ENCODE measurements at regions not wholly inside any gene's neighbourhood (a gene's known extent, or its start where the extent isn't known, plus 50 kb on each side); places are given as distances from the start of the nearest gene placed in this dataset.
"Not testable (repeated sequence)": the region's sequence is repeated elsewhere in the genome, so short reads cannot be mapped to it uniquely, and the experiment has no call there.

GRCh38 chr6:44022671-44023352, 104.4 kb downstream of the MRPL14 start:
- no peaks in the 10 kb centered on the region for H3K79me2 ChIP-seq (ENCODE audit: control insufficient read depth, insufficient read depth, low read length, unreplicated experiment)
- H3K27ac ChIP-seq (ENCODE audit: low read depth, low read length) = peak overlapping the region; percentile 71
- no peak overlapping the region for H2AFZ ChIP-seq (ENCODE audit: low read length, unreplicated experiment)
- no peaks in the 10 kb centered on the region for H3K27me3 ChIP-seq (ENCODE audit: insufficient read depth, low read length)
- H3K36me3 ChIP-seq (ENCODE audit: insufficient read depth, low read length) = no peaks in the 10 kb centered on the region; the same call in 1 of the 2 replicates
- no peak overlapping the region for H3K4me3 ChIP-seq (ENCODE audit: low read depth, low read length)
- peaks cover 32% of the 10 kb centered on the region for H3K4me1 ChIP-seq (ENCODE audit: control insufficient read depth, insufficient read depth, low read length, unreplicated experiment)

- H3K27ac ChIP-seq (ENCODE audit: low read depth, low read length) = peak overlapping the region; percentile 71
- H3K27me3 ChIP-seq (ENCODE audit: insufficient read depth, low read length) = no peaks in the 10 kb centered on the region
- no peaks in the 10 kb centered on the region; the same call in 1 of the 2 replicates for H3K36me3 ChIP-seq (ENCODE audit: insufficient read depth, low read length)
- no peak overlapping the region for H2AFZ ChIP-seq (ENCODE audit: low read length, unreplicated experiment)
- H3K4me3 ChIP-seq (ENCODE audit: low read depth, low read length) = no peak overlapping the region
- peaks cover 32% of the 10 kb centered on the region for H3K4me1 ChIP-seq (ENCODE audit: control insufficient read depth, insufficient read depth, low read length, unreplicated experiment)
- H3K79me2 ChIP-seq (ENCODE audit: control insufficient read depth, insufficient read depth, low read length, unreplicated experiment) = no peaks in the 10 kb centered on the region
Observed at GRCh38 chr6:44022296-44022661, 105.0 kb downstream of the MRPL14 start.

GRCh38 chr6:44021589-44022295, 105.5 kb downstream of the MRPL14 start:
- Histone ChIP-seq H3K36me3 (ENCODE audit: insufficient read depth, low read length) (no peaks in the 10 kb centered on the region; the same call in 1 of the 2 replicates), H3K4me1 (ENCODE audit: control insufficient read depth, insufficient read depth, low read length, unreplicated experiment) (peaks cover 33% of the 10 kb centered on the region), H3K79me2 (ENCODE audit: control insufficient read depth, insufficient read depth, low read length, unreplicated experiment) (no peaks in the 10 kb centered on the region), H3K4me3 (ENCODE audit: low read depth, low read length) (no peak overlapping the region), H3K27ac (ENCODE audit: low read depth, low read length) (peak overlapping the region; percentile 71), H3K27me3 (ENCODE audit: insufficient read depth, low read length) (no peaks in the 10 kb centered on the region), H2AFZ (ENCODE audit: low read length, unreplicated experiment) (no peak overlapping the region)

- H3K4me1 ChIP-seq (ENCODE audit: control insufficient read depth, insufficient read depth, low read length, unreplicated experiment) = peaks cover 42% of the 10 kb centered on the region
- no peak overlapping the region for H2AFZ ChIP-seq (ENCODE audit: low read length, unreplicated experiment)
- no peak overlapping the region for H3K4me3 ChIP-seq (ENCODE audit: low read depth, low read length)
- no peaks in the 10 kb centered on the region for H3K27me3 ChIP-seq (ENCODE audit: insufficient read depth, low read length)
- no peak overlapping the region for H3K27ac ChIP-seq (ENCODE audit: low read depth, low read length)
- no peaks in the 10 kb centered on the region; the same call in 1 of the 2 replicates for H3K36me3 ChIP-seq (ENCODE audit: insufficient read depth, low read length)
- H3K79me2 ChIP-seq (ENCODE audit: control insufficient read depth, insufficient read depth, low read length, unreplicated experiment) = no peaks in the 10 kb centered on the region
Observed at GRCh38 chr6:44020664-44021425, 106.4 kb downstream of the MRPL14 start.

GRCh38 chr6:44020148-44020547, 107.1 kb downstream of the MRPL14 start:
- Histone ChIP-seq H3K27me3 (ENCODE audit: insufficient read depth, low read length) (no peaks in the 10 kb centered on the region), H3K27ac (ENCODE audit: low read depth, low read length) (no peak overlapping the region), H3K79me2 (ENCODE audit: control insufficient read depth, insufficient read depth, low read length, unreplicated experiment) (no peaks in the 10 kb centered on the region), H3K4me3 (ENCODE audit: low read depth, low read length) (no peak overlapping the region), H3K4me1 (ENCODE audit: control insufficient read depth, insufficient read depth, low read length, unreplicated experiment) (peaks cover 42% of the 10 kb centered on the region), H2AFZ (ENCODE audit: low read length, unreplicated experiment) (no peak overlapping the region), H3K36me3 (ENCODE audit: insufficient read depth, low read length) (no peaks in the 10 kb centered on the region; the same call in 1 of the 2 replicates)

- Histone ChIP-seq H3K27ac (ENCODE audit: low read depth, low read length) (peak overlapping the region; percentile 85), H3K4me1 (ENCODE audit: control insufficient read depth, insufficient read depth, low read length, unreplicated experiment) (peaks cover 33% of the 10 kb centered on the region)
- H3K4me3 ChIP-seq (ENCODE audit: low read depth, low read length); H3K79me2 ChIP-seq (ENCODE audit: control insufficient read depth, insufficient read depth, low read length, unreplicated experiment); H3K36me3 ChIP-seq (ENCODE audit: insufficient read depth, low read length); H3K27me3 ChIP-seq (ENCODE audit: insufficient read depth, low read length); H2AFZ ChIP-seq (ENCODE audit: low read length, unreplicated experiment): not testable (repeated sequence)
Observed at GRCh38 chr6:44017307-44017706, 109.9 kb downstream of the MRPL14 start.

- Histone ChIP-seq H2AFZ (ENCODE audit: low read length, unreplicated experiment) (no peak overlapping the region), H3K4me3 (ENCODE audit: low read depth, low read length) (no peak overlapping the region), H3K27ac (ENCODE audit: low read depth, low read length) (peak overlapping the region; percentile 85), H3K27me3 (ENCODE audit: insufficient read depth, low read length) (no peaks in the 10 kb centered on the region), H3K4me1 (ENCODE audit: control insufficient read depth, insufficient read depth, low read length, unreplicated experiment) (peaks cover 34% of the 10 kb centered on the region), H3K79me2 (ENCODE audit: control insufficient read depth, insufficient read depth, low read length, unreplicated experiment) (no peaks in the 10 kb centered on the region), H3K36me3 (ENCODE audit: insufficient read depth, low read length) (peaks cover 5% of the 10 kb centered on the region; the same call in 1 of the 2 replicates)
Observed at GRCh38 chr6:44016131-44016870, 111.0 kb downstream of the MRPL14 start.

- H3K4me3 ChIP-seq (ENCODE audit: low read depth, low read length) = no peak overlapping the region
- no peak overlapping the region for H2AFZ ChIP-seq (ENCODE audit: low read length, unreplicated experiment)
- H3K27ac ChIP-seq (ENCODE audit: low read depth, low read length) = peak overlapping the region; percentile 99
- no peaks in the 10 kb centered on the region for H3K79me2 ChIP-seq (ENCODE audit: control insufficient read depth, insufficient read depth, low read length, unreplicated experiment)
- H3K4me1 ChIP-seq (ENCODE audit: control insufficient read depth, insufficient read depth, low read length, unreplicated experiment) = peaks cover 53% of the 10 kb centered on the region
- no peaks in the 10 kb centered on the region for H3K27me3 ChIP-seq (ENCODE audit: insufficient read depth, low read length)
- 0 out of 2 replicates have a peak, but pooled peaks cover 5% of the 10 kb centered on the region for H3K36me3 ChIP-seq (ENCODE audit: insufficient read depth, low read length)
Observed at GRCh38 chr6:44012078-44012493, 115.2 kb downstream of the MRPL14 start.

GRCh38 chr6:44011350-44011920, 115.8 kb downstream of the MRPL14 start:
- Histone ChIP-seq H3K4me3 (ENCODE audit: low read depth, low read length) (peak overlapping the region; percentile 14; the same call in 1 of the 2 replicates), H3K27ac (ENCODE audit: low read depth, low read length) (peak overlapping the region; percentile 99), H3K27me3 (ENCODE audit: insufficient read depth, low read length) (no peaks in the 10 kb centered on the region), H3K36me3 (ENCODE audit: insufficient read depth, low read length) (0 out of 2 replicates have a peak, but pooled peaks cover 5% of the 10 kb centered on the region), H2AFZ (ENCODE audit: low read length, unreplicated experiment) (no peak overlapping the region), H3K4me1 (ENCODE audit: control insufficient read depth, insufficient read depth, low read length, unreplicated experiment) (peaks cover 49% of the 10 kb centered on the region), H3K79me2 (ENCODE audit: control insufficient read depth, insufficient read depth, low read length, unreplicated experiment) (no peaks in the 10 kb centered on the region)
